ENCODE measurements at regions not wholly inside any gene's neighbourhood (a gene's known extent, or its start where the extent isn't known, plus 50 kb on each side); places are given as distances from the start of the nearest gene placed in this dataset.

DNA sequence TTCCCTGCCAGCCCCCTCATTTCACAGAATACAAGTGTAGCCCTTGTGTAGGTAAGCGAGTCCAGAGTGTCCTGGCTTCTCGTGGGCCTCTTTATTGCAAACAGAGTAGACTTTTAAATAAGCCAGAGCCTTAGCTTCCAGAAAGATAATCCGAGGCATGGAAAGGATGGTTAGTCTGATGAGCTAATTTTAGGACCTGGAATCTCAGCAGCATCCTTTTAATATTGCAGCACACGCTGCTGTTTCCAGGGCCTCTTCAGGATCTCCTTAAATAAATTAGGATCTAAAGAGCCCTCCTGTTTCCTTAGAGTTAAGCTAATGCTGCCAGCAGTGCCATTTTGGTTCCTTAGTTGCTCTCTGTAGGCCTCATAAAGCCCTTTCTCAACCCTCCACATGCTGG is 99.2 kb downstream of the RFC3 start:
- Histone ChIP-seq H3K9me1 (replicated peaks; ENCODE audit: control insufficient read depth, extremely low read depth, insufficient read depth, low read length) (no peaks in the 10 kb centered on the region), H3K4me2 (ENCODE audit: insufficient read depth, low read length) (no peak overlapping the region), H3K36me3 (ENCODE audit: control insufficient read depth in 2 of 2, extremely low read depth in 1 of 2, insufficient read depth in 2 of 2, low read length in 2 of 2) (no peaks in the 10 kb centered on the region), H3K4me1 (ENCODE audit: control insufficient read depth, extremely low read depth, insufficient read depth, low read length) (peaks cover 7% of the 10 kb centered on the region), H3K4me3 (replicated peaks in 1 of 3; ENCODE audit: insufficient read depth in 1 of 3, low read depth in 1 of 3, low read length in 3 of 3) (no peak overlapping the region), H3K79me2 (ENCODE audit: control insufficient read depth, insufficient read depth, low read length) (no peaks in the 10 kb centered on the region), H4K20me1 (replicated peaks; ENCODE audit: control insufficient read depth, extremely low read depth, insufficient read depth, low read length) (no peaks in the 10 kb centered on the region), H3K27me3 (ENCODE audit: control insufficient read depth in 2 of 2, insufficient read depth in 2 of 2, low read length in 2 of 2) (no peaks in the 10 kb centered on the region), H2AFZ (ENCODE audit: low read depth, low read length) (no peak overlapping the region), H3K9ac (replicated peaks; ENCODE audit: extremely low read depth, insufficient read depth, low read length) (no peak overlapping the region), H3K9me3 (replicated peaks; ENCODE audit: control insufficient read depth, insufficient read depth, low read length) (no peaks in the 10 kb centered on the region), H3K27ac (ENCODE audit: insufficient read depth, low read depth, low read length) (no peak overlapping the region)
- no peak for DNase-seq (ENCODE audit: low read depth, low spot score)
- intact Hi-C loops (cut with micrococcal nuclease): no loop called here
- TF ChIP-seq, protein P1, sequence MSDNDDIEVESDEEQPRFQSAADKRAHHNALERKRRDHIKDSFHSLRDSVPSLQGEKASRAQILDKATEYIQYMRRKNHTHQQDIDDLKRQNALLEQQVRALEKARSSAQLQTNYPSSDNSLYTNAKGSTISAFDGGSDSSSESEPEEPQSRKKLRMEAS (IDR thresholded peaks at IDR 0.05; ENCODE audit: insufficient read depth, insufficient read length): no peak
- TF ChIP-seq POLR2AphosphoS5 (IDR thresholded peaks at IDR 0.05; ENCODE audit: insufficient read depth, low read depth, low read length): no peak
- TF ChIP-seq MYC (IDR thresholded peaks at IDR 0.05; ENCODE audit: low read depth, low read length): no peak
- no peak for TF ChIP-seq JUN (IDR thresholded peaks at IDR 0.05; ENCODE audit: borderline replicate concordance, insufficient read depth, insufficient read length, low read depth)
- TF ChIP-seq, protein P2, sequence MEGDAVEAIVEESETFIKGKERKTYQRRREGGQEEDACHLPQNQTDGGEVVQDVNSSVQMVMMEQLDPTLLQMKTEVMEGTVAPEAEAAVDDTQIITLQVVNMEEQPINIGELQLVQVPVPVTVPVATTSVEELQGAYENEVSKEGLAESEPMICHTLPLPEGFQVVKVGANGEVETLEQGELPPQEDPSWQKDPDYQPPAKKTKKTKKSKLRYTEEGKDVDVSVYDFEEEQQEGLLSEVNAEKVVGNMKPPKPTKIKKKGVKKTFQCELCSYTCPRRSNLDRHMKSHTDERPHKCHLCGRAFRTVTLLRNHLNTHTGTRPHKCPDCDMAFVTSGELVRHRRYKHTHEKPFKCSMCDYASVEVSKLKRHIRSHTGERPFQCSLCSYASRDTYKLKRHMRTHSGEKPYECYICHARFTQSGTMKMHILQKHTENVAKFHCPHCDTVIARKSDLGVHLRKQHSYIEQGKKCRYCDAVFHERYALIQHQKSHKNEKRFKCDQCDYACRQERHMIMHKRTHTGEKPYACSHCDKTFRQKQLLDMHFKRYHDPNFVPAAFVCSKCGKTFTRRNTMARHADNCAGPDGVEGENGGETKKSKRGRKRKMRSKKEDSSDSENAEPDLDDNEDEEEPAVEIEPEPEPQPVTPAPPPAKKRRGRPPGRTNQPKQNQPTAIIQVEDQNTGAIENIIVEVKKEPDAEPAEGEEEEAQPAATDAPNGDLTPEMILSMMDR (IDR thresholded peaks at IDR 0.05; ENCODE audit: extremely low read depth in 1 of 2, insufficient read depth in 1 of 2, low read depth in 1 of 2, low read length in 2 of 2): no peak
- TF ChIP-seq GATA2 (IDR thresholded peaks at IDR 0.05; ENCODE audit: insufficient read depth, insufficient read length, low read depth, low read length): no peak
- TF ChIP-seq POLR2A (IDR thresholded peaks at IDR 0.05; ENCODE audit: low read depth, low read length): no peak
- no peak for TF ChIP-seq FOS (IDR thresholded peaks at IDR 0.05; ENCODE audit: borderline replicate concordance, insufficient read depth, low read length)
- CTCF ChIA-PET: interaction anchor here (1.1 to 1.6 kb wide), 2 partner anchors 10 to 49 kb away, joined by 3 to 4 read pairs; no protein-coding TSS in a partner anchor
- POLR2A ChIA-PET: no interaction called here
- dilution Hi-C loops (cut with MboI; ENCODE audit: extremely low pct_ligation_motif_present, low sequenced_read_pairs): no loop called here
- no TSS peak for BruUV-seq (replicated peaks)
- FAIRE-seq: no peak
